Neural cell (in vitro differentiated cells): ENCODE measurements at regions not wholly inside any gene's neighbourhood (a gene's known extent, or its start where the extent isn't known, plus 50 kb on each side); places are given as distances from the start of the nearest gene placed in this dataset.

Experiments
- H2AFZ ChIP-seq: fragments of 200-600, 300-800 bp; sonication (generic), shearing (Covaris generic); 2 replicates; pipeline ENCODE4 v1.6.0; 2014; ENCODE audit warnings: low read depth, mild to moderate bottlenecking, antibody characterized with exemption, low read length, moderate library complexity
- H3F3A ChIP-seq: fragments of 200-600 bp; shearing (Covaris generic); 2 replicates; pipeline ENCODE4 v1.6.1; 2016; ENCODE audit warnings: mild to moderate bottlenecking, moderate library complexity, mixed read lengths, antibody characterized with exemption, low read length; ENCODE audit not compliant: insufficient read depth, poor library complexity, severe bottlenecking
- H3K27ac ChIP-seq: fragments of 200-600, 300-800 bp; sonication (generic), shearing (Covaris generic); 2 replicates; pipeline ENCODE4 v1.5.1; 2014; ENCODE audit warnings: mild to moderate bottlenecking, low read length, moderate library complexity
- H3K27me3 ChIP-seq: fragments of 300-800, 200-600 bp; sonication (generic), shearing (Covaris generic); 2 replicates; pipeline ENCODE4 v1.6.0; 2014; ENCODE audit warnings: mild to moderate bottlenecking, low read depth, low read length, moderate library complexity; ENCODE audit not compliant: insufficient read depth
- H3K36me3 ChIP-seq: fragments of 300-800, 200-600 bp; sonication (generic), shearing (Covaris generic); 2 replicates; pipeline ENCODE4 v1.5.1; 2014; ENCODE audit warnings: mild to moderate bottlenecking, antibody characterized with exemption, low read length, moderate library complexity; ENCODE audit not compliant: insufficient read depth
- H3K4me2 ChIP-seq: fragments of 300-800, 200-600 bp; sonication (generic), shearing (Covaris generic); 2 replicates; pipeline ENCODE4 v1.6.0; 2014; ENCODE audit warnings: mild to moderate bottlenecking, low read length
- H3K4me3 ChIP-seq: fragments of 300-800, 200-600 bp; sonication (generic), shearing (Covaris generic); 2 replicates; pipeline ENCODE4 v1.5.1; 2014; ENCODE audit warnings: mild to moderate bottlenecking, low read length, moderate library complexity
- H3K79me2 ChIP-seq: fragments of 200-600 bp; shearing (Covaris generic); replicated peaks from 2 replicates; pipeline ENCODE4 v1.6.0; 2014; ENCODE audit warnings: mild to moderate bottlenecking, low read length, moderate library complexity; ENCODE audit not compliant: insufficient read depth
- H3K9ac ChIP-seq: fragments of 300-800, 200-600 bp; sonication (generic), shearing (Covaris generic); 2 replicates; pipeline ENCODE4 v1.6.1; 2016; ENCODE audit warnings: mild to moderate bottlenecking, low read length, mixed read lengths
- H3K9me2 ChIP-seq: fragments of 200-600 bp; shearing (Covaris generic); 2 replicates; pipeline ENCODE4 v1.6.1; 2016; ENCODE audit warnings: mild to moderate bottlenecking, low read length, mixed read lengths; ENCODE audit not compliant: insufficient read depth
- H3K9me3 ChIP-seq: fragments of 200-600, 300-800 bp; sonication (generic), shearing (Covaris generic); 2 replicates; pipeline ENCODE4 v1.6.1; 2016; ENCODE audit warnings: mild to moderate bottlenecking, mixed run types, low read length, moderate library complexity, mixed read lengths
- H4K20me1 ChIP-seq: fragments of 200-600 bp; shearing (Covaris generic); 2 replicates; pipeline ENCODE4 v1.6.1; 2016; ENCODE audit warnings: mild to moderate bottlenecking, mixed run types; ENCODE audit not compliant: insufficient read depth
- CTCF ChIP-seq: fragments of 450-650 bp; IDR thresholded peaks from 2 replicates; pipeline ENCODE4 v1.5.1; 2014; ENCODE audit warnings: antibody characterized with exemption, mild to moderate bottlenecking, moderate library complexity; ENCODE audit not compliant: poor library complexity, severe bottlenecking
- EP300 ChIP-seq: fragments of 450-650 bp; conservative IDR thresholded peaks from 2 replicates; pipeline ENCODE4 v1.6.1; 2014; ENCODE audit warnings: antibody characterized with exemption, mild to moderate bottlenecking, moderate library complexity; ENCODE audit not compliant: poor library complexity, severe bottlenecking
- EZH2 ChIP-seq: fragments of 200-600, 300-800 bp; shearing (Covaris generic), sonication (generic); IDR thresholded peaks from 2 replicates; pipeline ENCODE4 v1.6.1; 2014; ENCODE audit warnings: antibody characterized with exemption, low read length, borderline replicate concordance, mild to moderate bottlenecking; ENCODE audit not compliant: insufficient read depth, poor library complexity, severe bottlenecking
- MXI1 ChIP-seq: fragments of 450-650 bp; conservative IDR thresholded peaks from 2 replicates; pipeline ENCODE4 v1.6.1; 2014; ENCODE audit warnings: antibody characterized with exemption, mild to moderate bottlenecking; ENCODE audit not compliant: poor library complexity, severe bottlenecking
- POLR2AphosphoS5 ChIP-seq: IDR thresholded peaks from 2 replicates; pipeline ENCODE4 v1.6.1; 2012
- RAD21 ChIP-seq: fragments of 450-650 bp; conservative IDR thresholded peaks from 2 replicates; pipeline ENCODE4 v1.6.1; 2014; ENCODE audit warnings: antibody characterized with exemption, mild to moderate bottlenecking, moderate library complexity
- REST ChIP-seq: IDR thresholded peaks from 2 replicates; pipeline ENCODE4 v1.6.1; 2012; ENCODE audit warnings: borderline replicate concordance
- SMC3 ChIP-seq: fragments of 450-650 bp; conservative IDR thresholded peaks from 2 replicates; pipeline ENCODE4 v1.6.1; 2014; ENCODE audit warnings: antibody characterized with exemption, mild to moderate bottlenecking, moderate library complexity; ENCODE audit not compliant: poor library complexity
- TAF1 ChIP-seq: IDR thresholded peaks from 2 replicates; pipeline ENCODE4 v1.6.1; 2012; ENCODE audit warnings: low read depth

DNA sequence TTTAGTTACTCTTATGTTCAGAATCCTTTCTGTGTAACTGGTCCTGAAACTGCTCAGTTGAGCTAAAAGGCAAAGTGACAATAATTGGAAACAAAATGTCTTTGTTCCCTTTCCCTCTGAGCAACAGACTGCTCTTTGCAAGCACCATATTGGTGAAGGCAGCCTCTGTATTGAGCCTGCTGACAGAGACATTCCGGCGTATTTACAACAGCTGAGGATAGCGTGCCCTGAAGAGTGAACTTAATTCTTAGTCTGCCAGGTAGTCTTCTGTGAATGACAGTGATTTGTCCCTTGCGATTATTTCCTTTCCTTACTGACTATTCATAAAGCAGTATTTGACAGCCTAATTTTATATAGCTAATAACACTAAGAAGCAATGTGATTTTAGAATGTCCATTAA, 239.1 kb downstream of the CPS1 start:
- Histone ChIP-seq H3K79me2 (no peaks in the 10 kb centered on the region), H3K27ac (peak overlapping the region; percentile 58), H3K9me3 (no peaks in the 10 kb centered on the region), H2AFZ (no peak overlapping the region), H3F3A (no peaks in the 10 kb centered on the region), H3K9me2 (no peaks in the 10 kb centered on the region), H3K36me3 (no peaks in the 10 kb centered on the region), H3K27me3 (no peaks in the 10 kb centered on the region), H3K9ac (no peak overlapping the region), H3K4me2 (no peak overlapping the region), H3K4me3 (peak overlapping the region; percentile 32), H4K20me1 (no peaks in the 10 kb centered on the region)
- TF ChIP-seq CTCF = no peak
- TF ChIP-seq REST = no peak
- TF ChIP-seq EP300 = peak; percentile 86
- no peak for TF ChIP-seq SMC3
- no peak for TF ChIP-seq TAF1
- peak; percentile 61 for TF ChIP-seq POLR2AphosphoS5
- TF ChIP-seq MXI1 = no peak
- no peak for TF ChIP-seq EZH2
- no peak for TF ChIP-seq RAD21

DNA sequence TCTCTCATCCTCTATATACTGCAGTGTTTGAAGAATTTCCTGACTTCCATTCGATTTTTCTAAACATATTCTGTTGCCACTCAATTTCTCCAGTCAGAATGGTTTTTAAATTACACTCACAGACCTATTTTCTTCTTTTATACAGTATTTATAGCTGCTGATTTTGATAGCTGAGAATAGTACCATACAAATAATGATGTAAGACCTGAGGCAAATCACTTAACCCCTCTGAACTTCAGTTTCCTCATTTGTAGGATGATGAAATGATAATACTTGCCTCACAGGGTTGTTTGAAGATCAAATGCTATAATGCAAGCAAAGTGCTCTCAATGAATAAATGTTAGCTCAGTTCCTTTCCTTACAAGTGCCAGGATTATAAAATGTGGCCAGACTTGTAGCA, 241.8 kb downstream of the CPS1 start:
- no peaks in the 10 kb centered on the region for H3K9me3 ChIP-seq
- H3K9ac ChIP-seq = no peak overlapping the region
- TF ChIP-seq CTCF (no peak), EP300 (peak; percentile 37), MXI1 (no peak), RAD21 (no peak), REST (no peak), SMC3 (no peak), EZH2 (no peak), POLR2AphosphoS5 (peak; percentile 36), TAF1 (no peak)
- no peaks in the 10 kb centered on the region for H3K79me2 ChIP-seq
- no peaks in the 10 kb centered on the region for H3K36me3 ChIP-seq
- no peak overlapping the region for H3K4me3 ChIP-seq
- no peaks in the 10 kb centered on the region for H3K27me3 ChIP-seq
- no peaks in the 10 kb centered on the region for H4K20me1 ChIP-seq
- H3F3A ChIP-seq = no peaks in the 10 kb centered on the region
- peak overlapping the region; percentile 18 for H3K27ac ChIP-seq
- no peak overlapping the region for H3K4me2 ChIP-seq
- no peaks in the 10 kb centered on the region for H3K9me2 ChIP-seq
- no peak overlapping the region for H2AFZ ChIP-seq
